Endothelial cell of umbilical vein (primary cell): ENCODE measurements at regions not wholly inside any gene's neighbourhood (a gene's known extent, or its start where the extent isn't known, plus 50 kb on each side); places are given as distances from the start of the nearest gene placed in this dataset.

Experiments used
- CTCF ChIP-seq, 2 donors: IDR thresholded peaks; 1 replicate in 1 of 2; 2 replicates in 1 of 2; pipeline ENCODE4 v1.5.1; 2011; ENCODE audit warnings: low read length in 2 of 2, mild to moderate bottlenecking in 2 of 2, moderate library complexity in 2 of 2, control low read depth in 1 of 2, inconsistent platforms in 1 of 2, low read depth in 1 of 2; ENCODE audit not compliant: insufficient read depth in 1 of 2; ENCODE audit errors: extremely low read depth in 1 of 2
- EZH2 ChIP-seq: IDR thresholded peaks from 2 replicates; pipeline ENCODE4 v1.6.1; 2012; ENCODE audit warnings: borderline replicate concordance, low read depth, mild to moderate bottlenecking, moderate library complexity, low read length, inconsistent platforms; ENCODE audit not compliant: severe bottlenecking
- POLR2A ChIP-seq: IDR thresholded peaks from 2 replicates; pipeline ENCODE4 v1.6.1; 2012; ENCODE audit warnings: low read depth, mild to moderate bottlenecking, control low read depth, low read length
- POLR2AphosphoS5 ChIP-seq: IDR thresholded peaks from 2 replicates; pipeline ENCODE4 v1.6.1; 2012; ENCODE audit warnings: low read depth, mild to moderate bottlenecking, control low read depth, low read length, moderate library complexity; ENCODE audit not compliant: insufficient read depth
- TF ChIP-seq, protein P1 (sequence below): IDR thresholded peaks from 2 replicates; pipeline ENCODE4 v1.6.1; 2011; ENCODE audit not compliant: insufficient read depth, insufficient read length

DNA sequence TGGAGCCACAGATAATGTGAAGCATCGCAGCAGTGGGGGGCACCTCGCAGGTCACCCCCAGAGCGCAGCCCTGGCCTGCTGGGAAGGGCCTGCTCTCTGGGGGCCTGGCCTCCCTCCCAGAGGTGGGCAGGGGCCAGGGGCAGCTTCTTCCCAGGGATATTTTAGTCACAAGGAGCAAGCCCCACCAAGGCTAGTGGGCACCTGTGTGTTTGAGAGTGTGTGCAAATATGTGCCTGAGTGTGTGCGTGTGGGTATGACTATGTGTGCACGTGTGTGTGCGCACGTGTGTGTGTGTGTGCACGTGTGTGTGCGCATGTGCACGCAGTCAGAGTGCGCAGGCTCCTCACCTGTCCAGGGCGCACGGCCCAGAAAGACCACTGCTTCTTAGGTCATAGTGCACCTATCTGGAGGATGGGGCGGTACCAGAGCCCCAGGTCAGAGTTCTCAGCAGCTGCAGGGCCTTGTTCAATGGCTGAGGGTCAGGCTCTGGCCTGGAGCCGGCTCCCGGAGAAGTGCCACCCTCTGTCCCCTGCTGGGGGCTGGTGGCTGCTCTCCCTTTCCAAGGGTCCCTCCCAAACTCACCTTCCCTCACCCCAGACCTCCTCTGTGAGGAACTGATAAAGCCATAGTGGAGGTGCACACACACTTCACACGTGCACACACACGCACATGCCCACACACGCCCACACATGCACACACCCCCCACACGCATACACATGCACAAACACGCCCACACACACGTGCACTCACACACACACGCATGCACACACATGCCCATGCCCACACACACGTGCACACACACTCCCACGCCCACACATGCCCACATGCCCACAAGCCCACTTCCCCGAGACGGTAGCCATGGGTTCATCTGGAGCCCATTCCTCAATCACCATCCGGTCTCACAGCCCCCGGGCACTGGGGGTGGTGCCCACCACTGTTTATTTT lies 128.5 kb downstream of the KIF26A start:
- TF ChIP-seq POLR2A, result no peak
- TF ChIP-seq CTCF (IDR thresholded peaks at IDR 0.05; ENCODE audit: extremely low read depth in 1 of 2, insufficient read depth in 1 of 2, low read depth in 1 of 2, low read length in 2 of 2), result no peak
- TF ChIP-seq EZH2, result no peak
- TF ChIP-seq, protein P1, sequence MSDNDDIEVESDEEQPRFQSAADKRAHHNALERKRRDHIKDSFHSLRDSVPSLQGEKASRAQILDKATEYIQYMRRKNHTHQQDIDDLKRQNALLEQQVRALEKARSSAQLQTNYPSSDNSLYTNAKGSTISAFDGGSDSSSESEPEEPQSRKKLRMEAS, result no peak
- no peak for TF ChIP-seq POLR2AphosphoS5
